GM10266 (cell line): ENCODE measurements at regions not wholly inside any gene's neighbourhood (a gene's known extent, or its start where the extent isn't known, plus 50 kb on each side); places are given as distances from the start of the nearest gene placed in this dataset.

Experiments used
- DNase-seq: peaks from one replicate; pipeline ENCODE4 v3.0.0; 2012; ENCODE audit errors: extremely low spot score
- TF ChIP-seq, protein P1 (sequence below): IDR thresholded peaks from 2 replicates; pipeline ENCODE4 v1.5.1; 2012; ENCODE audit warnings: mild to moderate bottlenecking, low read depth; ENCODE audit not compliant: control insufficient read depth, insufficient read depth; ENCODE audit errors: missing control alignments

DNA sequence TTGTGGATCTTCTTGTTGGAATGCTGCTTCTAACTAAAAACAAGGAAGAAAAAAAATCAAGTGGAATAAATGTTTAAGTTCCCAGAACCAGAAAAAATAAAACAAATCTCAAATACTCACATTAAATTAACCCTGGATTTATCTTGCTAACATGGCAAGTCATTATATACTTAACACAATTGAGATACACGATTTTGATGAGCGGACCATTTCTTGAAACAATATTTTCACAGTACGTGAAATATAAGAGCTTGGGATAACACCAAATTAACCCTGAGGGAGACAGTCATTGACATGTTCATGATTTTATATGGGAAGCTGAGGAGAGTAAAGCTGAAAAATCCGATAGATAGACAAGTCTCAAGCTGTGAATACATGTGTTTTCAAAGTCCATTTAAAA, 128.6 kb downstream of the PTCSC3 start:
- DNase-seq, result no peak
- TF ChIP-seq, protein P1, sequence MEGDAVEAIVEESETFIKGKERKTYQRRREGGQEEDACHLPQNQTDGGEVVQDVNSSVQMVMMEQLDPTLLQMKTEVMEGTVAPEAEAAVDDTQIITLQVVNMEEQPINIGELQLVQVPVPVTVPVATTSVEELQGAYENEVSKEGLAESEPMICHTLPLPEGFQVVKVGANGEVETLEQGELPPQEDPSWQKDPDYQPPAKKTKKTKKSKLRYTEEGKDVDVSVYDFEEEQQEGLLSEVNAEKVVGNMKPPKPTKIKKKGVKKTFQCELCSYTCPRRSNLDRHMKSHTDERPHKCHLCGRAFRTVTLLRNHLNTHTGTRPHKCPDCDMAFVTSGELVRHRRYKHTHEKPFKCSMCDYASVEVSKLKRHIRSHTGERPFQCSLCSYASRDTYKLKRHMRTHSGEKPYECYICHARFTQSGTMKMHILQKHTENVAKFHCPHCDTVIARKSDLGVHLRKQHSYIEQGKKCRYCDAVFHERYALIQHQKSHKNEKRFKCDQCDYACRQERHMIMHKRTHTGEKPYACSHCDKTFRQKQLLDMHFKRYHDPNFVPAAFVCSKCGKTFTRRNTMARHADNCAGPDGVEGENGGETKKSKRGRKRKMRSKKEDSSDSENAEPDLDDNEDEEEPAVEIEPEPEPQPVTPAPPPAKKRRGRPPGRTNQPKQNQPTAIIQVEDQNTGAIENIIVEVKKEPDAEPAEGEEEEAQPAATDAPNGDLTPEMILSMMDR, result no peak

DNA sequence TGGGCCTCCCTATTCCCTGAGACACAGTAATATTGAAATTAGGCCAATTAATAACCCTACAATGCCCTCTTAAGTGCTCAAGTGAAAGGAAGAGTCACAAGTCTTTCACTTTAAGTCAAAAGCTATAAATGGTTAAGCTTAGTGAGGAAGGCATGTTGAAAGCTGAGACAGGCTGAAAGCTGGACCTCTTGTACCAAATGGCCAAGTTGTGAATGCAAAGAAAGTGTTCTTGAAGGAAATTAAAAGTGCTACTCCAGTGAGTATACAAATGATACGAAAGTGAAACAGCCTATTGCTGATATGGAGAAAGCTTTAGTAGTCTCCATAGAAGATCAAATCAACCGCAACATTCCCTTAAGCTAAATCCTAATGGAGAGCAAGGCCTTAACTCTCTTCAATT, 140.8 kb downstream of the PTCSC3 start:
- DNase-seq, result no peak
- TF ChIP-seq, protein P1, result no peak

DNA sequence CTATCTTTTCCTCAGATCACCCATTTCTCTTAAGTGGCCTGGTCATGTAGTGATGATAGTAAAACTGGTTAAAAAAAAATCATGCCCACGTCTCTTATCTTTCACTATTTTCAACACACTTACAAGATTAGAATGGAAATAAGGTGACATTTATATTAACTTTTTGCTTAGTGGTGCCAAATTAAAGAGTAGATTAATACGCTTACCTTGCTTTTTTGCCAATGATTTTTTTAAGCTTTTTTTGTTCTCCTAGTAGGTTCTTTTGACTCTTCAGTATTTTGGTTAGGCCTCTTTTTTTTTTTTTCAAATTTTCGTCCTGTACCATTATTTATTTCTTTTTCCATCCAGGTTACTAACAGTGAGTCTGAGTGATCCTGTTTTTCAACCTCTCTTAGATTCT, 147.9 kb downstream of the PTCSC3 start:
- TF ChIP-seq, protein P1, result no peak
- no peak for DNase-seq

DNA sequence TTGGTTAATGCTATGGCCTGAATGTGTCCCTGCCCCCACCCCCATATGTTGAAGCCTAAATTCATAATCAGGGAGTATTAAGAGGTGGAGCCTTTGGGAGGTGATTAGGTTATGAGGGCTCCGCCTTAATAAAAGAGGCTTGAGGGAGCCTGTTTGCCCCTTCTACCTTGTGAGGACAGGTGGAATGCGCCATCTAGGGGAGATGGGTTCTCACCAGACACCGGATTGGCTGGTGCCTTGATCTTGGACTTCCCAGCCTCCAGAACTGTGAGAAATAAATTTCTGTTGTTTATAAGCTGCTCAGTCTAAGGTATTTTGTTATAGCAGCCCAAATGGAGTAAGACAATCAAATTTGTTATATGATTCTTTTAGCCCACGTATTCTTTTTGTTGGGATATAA, 148.3 kb downstream of the PTCSC3 start:
- DNase-seq, result no peak
- TF ChIP-seq, protein P1, result peak; percentile 23

DNA sequence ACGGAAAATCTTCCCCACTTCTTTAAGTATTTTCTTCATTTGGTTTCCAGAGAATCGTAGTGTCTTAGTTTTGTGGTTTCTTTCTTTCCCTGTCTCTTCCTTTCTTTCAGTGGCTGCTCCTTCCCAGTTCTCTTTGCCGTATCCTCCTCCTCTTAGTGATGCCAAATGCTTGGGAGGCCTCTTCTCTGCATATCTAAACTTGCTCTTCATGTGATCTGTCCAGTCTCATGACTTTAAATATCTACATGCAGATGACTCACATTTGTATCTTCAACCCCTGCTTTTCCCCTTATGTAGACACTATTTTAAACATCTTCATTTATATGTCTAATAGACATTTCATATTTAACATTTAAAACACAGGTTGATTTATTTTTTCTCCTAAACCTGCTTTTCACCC, 149.2 kb downstream of the PTCSC3 start:
- no peak for DNase-seq
- TF ChIP-seq, protein P1, result no peak

DNA sequence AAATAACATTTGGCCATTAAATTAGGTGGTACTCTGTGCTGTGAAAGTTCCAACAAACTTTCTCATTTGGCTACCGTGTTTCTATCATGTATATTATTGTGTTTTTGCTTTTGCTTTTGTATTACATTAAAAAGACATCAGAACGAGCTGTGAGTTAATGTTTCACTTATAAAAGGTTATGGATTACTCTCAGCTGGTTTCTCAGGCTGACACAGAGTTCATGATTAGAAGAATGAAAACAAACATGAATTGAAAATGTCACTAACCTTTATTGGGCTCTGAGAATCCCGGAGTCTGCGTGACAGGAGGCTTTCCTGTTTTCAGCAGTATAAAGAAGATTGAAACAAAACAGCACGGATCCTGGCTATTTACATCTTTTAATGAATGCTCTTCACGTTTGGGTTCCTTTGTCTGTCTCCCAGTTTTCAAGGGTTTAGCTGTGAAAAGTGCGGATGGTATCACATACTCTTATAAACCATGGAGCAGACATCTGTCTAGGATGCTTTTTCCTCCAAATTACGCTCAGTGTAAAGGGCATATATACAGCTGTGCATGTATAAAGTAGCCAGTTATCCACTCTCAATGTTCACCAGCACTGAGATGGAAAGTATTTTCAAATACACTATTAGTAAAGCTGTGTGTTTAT, 153.6 kb downstream of the PTCSC3 start:
- TF ChIP-seq, protein P1, result no peak
- DNase-seq, result no peak

DNA sequence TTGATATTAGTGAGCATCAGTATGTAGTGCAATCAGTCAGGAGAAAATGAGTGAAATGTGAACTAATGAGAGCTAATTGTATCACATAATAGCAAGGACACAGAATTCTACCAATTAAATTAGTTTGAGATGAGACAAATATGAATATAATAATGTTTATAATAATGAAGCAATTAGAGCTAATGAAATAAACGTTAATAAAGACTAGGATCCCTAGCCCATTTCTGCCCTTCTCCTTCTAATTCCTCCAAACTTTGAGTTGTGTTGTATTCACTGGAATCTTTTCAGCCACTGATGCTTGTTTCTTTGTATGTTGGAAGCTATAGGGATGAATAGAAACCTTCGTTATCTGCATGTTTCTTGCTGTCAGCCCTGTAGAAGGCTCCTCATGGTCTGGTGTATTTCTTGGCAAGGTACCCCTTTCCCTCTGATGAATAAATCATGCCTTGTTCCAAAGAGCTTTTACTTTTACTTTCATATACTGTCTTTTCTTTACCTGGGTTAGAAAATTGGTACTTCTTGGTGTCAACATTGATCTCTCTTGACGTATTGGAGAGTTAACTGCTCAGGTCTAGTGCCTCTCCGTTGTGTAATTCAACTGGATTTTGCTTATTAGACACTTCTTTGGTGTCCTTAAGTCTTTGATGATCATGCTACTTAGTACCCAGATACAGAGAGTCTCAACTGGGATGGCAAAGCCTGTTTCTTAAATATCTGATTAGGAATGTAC, 154.8 kb downstream of the PTCSC3 start:
- TF ChIP-seq, protein P1, result no peak
- DNase-seq, result no peak
